WTC11 (cell line): ENCODE measurements at regions not wholly inside any gene's neighbourhood (a gene's known extent, or its start where the extent isn't known, plus 50 kb on each side); places are given as distances from the start of the nearest gene placed in this dataset.

Experiments used
- RELA ChIP-seq: sonication (generic); formaldehyde crosslinking; IDR thresholded peaks from 2 replicates; pipeline ENCODE4 v1.8.1; 2022; ENCODE audit warnings: missing genetic modification reagents, mild to moderate bottlenecking, borderline replicate concordance
- TF ChIP-seq, protein P1 (sequence below): fragments of 200-600 bp; IDR thresholded peaks from 2 replicates; pipeline ENCODE4 v1.8.0; 2022; ENCODE audit warnings: antibody characterized with exemption

DNA sequence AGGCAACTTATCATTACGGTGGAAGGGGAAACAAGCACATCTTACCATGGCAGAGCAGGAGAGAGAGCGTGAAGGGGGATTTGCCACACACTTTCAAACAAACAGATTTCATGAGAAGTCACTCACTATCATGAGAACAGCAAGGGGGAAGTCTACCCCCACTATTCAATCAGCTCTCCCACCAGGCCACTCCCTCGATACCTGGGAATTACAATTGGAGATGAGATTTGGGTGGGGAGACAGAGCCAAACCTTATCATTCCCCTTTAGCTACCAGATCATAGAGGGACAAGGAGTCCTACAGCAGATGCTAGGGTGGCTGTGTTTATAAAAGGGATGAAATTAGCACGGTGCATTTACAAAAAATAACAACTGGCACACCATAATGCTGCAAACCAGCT is 2149.4 kb upstream of the ACO1 start:
- TF ChIP-seq RELA, result no peak
- TF ChIP-seq, protein P1, sequence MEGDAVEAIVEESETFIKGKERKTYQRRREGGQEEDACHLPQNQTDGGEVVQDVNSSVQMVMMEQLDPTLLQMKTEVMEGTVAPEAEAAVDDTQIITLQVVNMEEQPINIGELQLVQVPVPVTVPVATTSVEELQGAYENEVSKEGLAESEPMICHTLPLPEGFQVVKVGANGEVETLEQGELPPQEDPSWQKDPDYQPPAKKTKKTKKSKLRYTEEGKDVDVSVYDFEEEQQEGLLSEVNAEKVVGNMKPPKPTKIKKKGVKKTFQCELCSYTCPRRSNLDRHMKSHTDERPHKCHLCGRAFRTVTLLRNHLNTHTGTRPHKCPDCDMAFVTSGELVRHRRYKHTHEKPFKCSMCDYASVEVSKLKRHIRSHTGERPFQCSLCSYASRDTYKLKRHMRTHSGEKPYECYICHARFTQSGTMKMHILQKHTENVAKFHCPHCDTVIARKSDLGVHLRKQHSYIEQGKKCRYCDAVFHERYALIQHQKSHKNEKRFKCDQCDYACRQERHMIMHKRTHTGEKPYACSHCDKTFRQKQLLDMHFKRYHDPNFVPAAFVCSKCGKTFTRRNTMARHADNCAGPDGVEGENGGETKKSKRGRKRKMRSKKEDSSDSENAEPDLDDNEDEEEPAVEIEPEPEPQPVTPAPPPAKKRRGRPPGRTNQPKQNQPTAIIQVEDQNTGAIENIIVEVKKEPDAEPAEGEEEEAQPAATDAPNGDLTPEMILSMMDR, result no peak
